SJSA1 (cell line): ENCODE measurements at regions not wholly inside any gene's neighbourhood (a gene's known extent, or its start where the extent isn't known, plus 50 kb on each side); places are given as distances from the start of the nearest gene placed in this dataset.
"Not testable (repeated sequence)": the region's sequence is repeated elsewhere in the genome, so short reads cannot be mapped to it uniquely, and the experiment has no call there.

ENCODE experiments used
- DNase-seq, 2 experiments: peaks; one replicate each; pipeline ENCODE4 v3.0.0-alpha.2; 2015 to 2020; ENCODE audit warnings: low spot score in 2 of 2, low read depth in 1 of 2
- H3K27ac ChIP-seq: fragments of 250-450 bp; sonication (Bioruptor Pico); 2 replicates; pipeline ENCODE4 v1.5.1; 2020; ENCODE audit warnings: mild to moderate bottlenecking, moderate library complexity
- H3K27me3 ChIP-seq: fragments of 250-450 bp; sonication (Bioruptor Pico); replicated peaks from 2 replicates; pipeline ENCODE4 v1.5.1; 2020; ENCODE audit warnings: mild to moderate bottlenecking, moderate library complexity
- H3K36me3 ChIP-seq: fragments of 250-450 bp; sonication (Bioruptor Pico); 2 replicates; pipeline ENCODE4 v1.5.1; 2020; ENCODE audit warnings: mild to moderate bottlenecking
- H3K4me1 ChIP-seq: fragments of 250-450 bp; sonication (Bioruptor Pico); replicated peaks from 2 replicates; pipeline ENCODE4 v1.6.1; 2021; ENCODE audit warnings: mild to moderate bottlenecking
- H3K4me3 ChIP-seq: fragments of 250-450 bp; sonication (Bioruptor Pico); 2 replicates; pipeline ENCODE4 v1.5.1; 2020; ENCODE audit warnings: mild to moderate bottlenecking
- H3K9me3 ChIP-seq: fragments of 250-450 bp; sonication (Bioruptor Pico); replicated peaks from 2 replicates; pipeline ENCODE4 v1.5.1; 2020; ENCODE audit warnings: mild to moderate bottlenecking

DNA sequence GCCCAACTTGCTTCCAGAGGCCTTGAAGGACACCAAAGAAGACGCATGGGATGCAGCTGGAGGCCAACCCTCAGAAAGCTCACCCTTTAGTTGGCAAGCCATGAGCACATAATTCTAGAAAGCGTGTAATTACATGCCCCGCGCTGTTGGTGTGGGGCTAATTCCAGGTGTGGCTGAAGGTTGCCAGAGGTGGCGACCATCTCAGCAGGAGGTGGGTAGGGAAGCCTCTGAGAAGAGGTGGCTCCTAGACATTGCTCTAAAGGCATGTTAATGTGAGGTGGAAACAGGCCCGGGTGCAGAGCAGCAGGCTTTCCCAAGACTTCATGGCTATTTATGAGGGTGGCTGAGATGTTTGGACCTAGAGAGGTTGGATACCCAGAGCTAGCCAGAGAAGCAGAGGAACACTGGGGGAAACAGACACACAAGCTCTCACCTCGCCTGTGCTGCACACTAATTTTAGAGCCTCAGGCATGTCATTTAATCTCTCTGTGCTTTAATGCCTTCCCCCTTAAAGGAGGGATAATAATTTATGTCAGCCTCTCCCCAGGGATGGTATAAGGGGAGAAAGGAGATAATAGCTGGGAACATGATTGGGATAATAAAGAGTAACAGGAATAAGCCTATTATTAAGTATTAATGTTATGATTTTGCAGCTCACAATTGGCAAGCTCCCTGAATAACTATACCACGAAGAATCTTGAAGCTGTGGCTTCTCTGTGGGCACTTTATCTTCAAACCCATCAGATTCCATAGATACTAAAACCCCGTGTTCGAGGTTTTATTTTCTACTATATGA, 60.0 kb upstream of the HELT start:
- Histone ChIP-seq H3K27me3 (no peaks in the 10 kb centered on the region), H3K4me3 (no peak overlapping the region), H3K9me3 (no peaks in the 10 kb centered on the region), H3K27ac (no peak overlapping the region), H3K4me1 (no peaks in the 10 kb centered on the region), H3K36me3 (no peaks in the 10 kb centered on the region)
- no peak for DNase-seq

GRCh38 chr4:184958923-184959210, 59.4 kb upstream of the HELT start:
- no peak for DNase-seq
- H3K4me3 ChIP-seq, result no peak overlapping the region
- H3K9me3 ChIP-seq, result no peaks in the 10 kb centered on the region
- no peaks in the 10 kb centered on the region for H3K4me1 ChIP-seq
- no peaks in the 10 kb centered on the region for H3K36me3 ChIP-seq
- no peak overlapping the region for H3K27ac ChIP-seq
- no peaks in the 10 kb centered on the region for H3K27me3 ChIP-seq

DNA sequence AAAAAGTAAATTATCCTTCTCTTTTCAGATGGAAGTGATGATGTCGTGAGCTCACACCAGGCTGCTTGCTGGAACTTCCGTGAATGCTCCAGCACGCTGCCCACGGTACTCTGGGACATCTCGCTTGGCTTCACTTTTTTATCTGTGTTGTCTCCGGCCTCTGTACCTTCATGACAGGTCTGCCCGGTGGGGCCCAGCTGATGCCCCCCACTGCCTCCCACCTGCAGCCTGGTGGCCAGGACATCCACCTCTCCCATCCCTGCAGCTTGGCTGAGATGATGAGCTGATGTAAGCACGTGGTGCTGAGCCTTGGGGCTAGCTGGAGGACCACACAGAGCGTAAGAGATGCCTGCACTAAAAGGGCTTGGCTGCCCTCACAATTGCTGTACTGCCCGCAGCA, 59.0 kb upstream of the HELT start:
- Histone ChIP-seq H3K27ac (no peak overlapping the region), H3K36me3 (no peaks in the 10 kb centered on the region), H3K4me3 (no peak overlapping the region), H3K27me3 (no peaks in the 10 kb centered on the region), H3K9me3 (no peaks in the 10 kb centered on the region), H3K4me1 (no peaks in the 10 kb centered on the region)
- no peak for DNase-seq

- H3K4me1 ChIP-seq, result no peaks in the 10 kb centered on the region
- no peaks in the 10 kb centered on the region for H3K9me3 ChIP-seq
- H3K36me3 ChIP-seq, result no peaks in the 10 kb centered on the region
- no peak for DNase-seq
- no peaks in the 10 kb centered on the region for H3K27me3 ChIP-seq
- H3K27ac ChIP-seq, result no peak overlapping the region
- H3K4me3 ChIP-seq, result no peak overlapping the region
Measured at GRCh38 chr4:184959786-184960185, 58.5 kb upstream of the HELT start.

- no peaks in the 10 kb centered on the region for H3K9me3 ChIP-seq
- no peaks in the 10 kb centered on the region for H3K4me1 ChIP-seq
- H3K4me3 ChIP-seq, result no peak overlapping the region
- H3K36me3 ChIP-seq, result no peaks in the 10 kb centered on the region
- no peaks in the 10 kb centered on the region for H3K27me3 ChIP-seq
- DNase-seq, result no peak
- H3K27ac ChIP-seq, result no peak overlapping the region
Measured at GRCh38 chr4:184960505-184960971, 57.8 kb upstream of the HELT start.

GRCh38 chr4:184961660-184962059, 56.6 kb upstream of the HELT start:
- no peak for DNase-seq
- no peaks in the 10 kb centered on the region for H3K36me3 ChIP-seq
- H3K9me3 ChIP-seq, result no peaks in the 10 kb centered on the region
- H3K27me3 ChIP-seq, result no peaks in the 10 kb centered on the region
- no peak overlapping the region for H3K4me3 ChIP-seq
- no peaks in the 10 kb centered on the region for H3K4me1 ChIP-seq
- no peak overlapping the region for H3K27ac ChIP-seq

- Histone ChIP-seq H3K36me3 (no peaks in the 10 kb centered on the region), H3K4me3 (no peak overlapping the region), H3K27me3 (no peaks in the 10 kb centered on the region), H3K27ac (no peak overlapping the region), H3K9me3 (no peaks in the 10 kb centered on the region), H3K4me1 (no peaks in the 10 kb centered on the region)
- no peak for DNase-seq
Measured at GRCh38 chr4:184962125-184962638, 56.1 kb upstream of the HELT start.

DNA sequence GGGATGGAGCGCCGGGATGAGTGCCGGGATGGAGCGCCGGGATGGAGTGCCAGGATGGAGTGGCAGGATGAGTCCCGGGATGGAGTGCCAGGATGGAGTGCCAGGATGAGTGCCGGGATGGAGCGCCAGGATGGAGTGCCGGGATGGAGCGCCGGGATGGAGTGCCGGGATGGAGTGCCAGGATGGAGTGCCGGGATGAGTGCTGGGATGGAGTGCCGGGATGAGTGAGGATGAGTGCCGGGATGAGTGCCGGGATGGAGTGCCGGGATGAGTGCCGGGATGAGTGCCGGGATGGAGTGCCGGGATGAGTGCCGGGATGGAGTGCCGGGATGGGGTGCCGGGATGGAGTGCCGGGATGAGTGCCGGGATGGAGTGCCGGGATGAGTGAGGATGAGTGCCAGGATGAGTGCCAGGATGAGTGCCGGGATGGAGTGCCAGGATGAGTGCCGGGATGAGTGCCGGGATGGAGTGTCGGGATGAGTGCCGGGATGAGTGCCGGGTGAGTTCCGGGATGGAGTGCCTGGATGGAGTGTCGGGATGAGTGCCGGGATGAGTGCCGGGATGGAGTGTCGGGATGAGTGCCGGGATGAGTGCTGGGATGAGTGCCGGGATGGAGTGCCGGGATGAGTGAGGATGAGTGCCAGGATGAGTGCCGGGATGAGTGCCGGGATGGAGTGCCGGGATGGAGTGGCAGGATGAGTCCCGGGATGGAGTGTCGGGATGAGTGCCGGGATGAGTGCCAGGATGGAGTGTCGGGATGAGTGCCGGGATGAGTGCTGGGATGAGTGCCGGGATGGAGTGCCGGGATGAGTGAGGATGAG, 52.9 kb upstream of the HELT start:
- H3K27me3 ChIP-seq, H3K36me3 ChIP-seq, H3K4me1 ChIP-seq, H3K4me3 ChIP-seq, H3K9me3 ChIP-seq, DNase-seq, H3K27ac ChIP-seq: not testable (repeated sequence)

DNA sequence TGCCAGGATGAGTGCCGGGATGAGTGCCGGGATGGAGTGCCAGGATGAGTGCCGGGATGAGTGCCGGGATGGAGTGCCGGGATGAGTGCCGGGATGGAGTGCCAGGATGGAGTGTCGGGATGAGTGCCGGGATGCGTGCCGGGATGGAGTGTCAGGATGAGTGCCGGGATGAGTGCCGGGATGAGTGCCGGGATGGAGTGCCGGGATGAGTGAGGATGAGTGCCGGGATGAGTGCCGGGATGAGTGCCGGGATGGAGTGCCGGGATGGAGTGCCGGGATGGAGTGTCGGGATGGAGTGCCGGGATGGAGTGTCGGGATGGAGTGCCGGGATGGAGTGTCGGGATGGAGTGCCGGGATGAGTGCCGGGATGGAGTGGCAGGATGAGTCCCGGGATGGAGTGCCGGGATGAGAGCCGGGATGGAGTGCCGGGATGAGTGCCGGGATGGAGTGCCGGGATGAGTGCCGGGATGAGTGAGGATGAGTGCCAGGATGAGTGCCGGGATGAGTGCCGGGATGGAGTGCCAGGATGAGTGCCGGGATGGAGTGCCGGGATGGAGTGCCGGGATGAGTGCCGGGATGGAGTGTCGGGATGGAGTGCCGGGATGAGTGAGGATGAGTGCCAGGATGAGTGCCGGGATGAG, 52.1 kb upstream of the HELT start:
- not testable (repeated sequence) for H3K27ac ChIP-seq, H3K4me1 ChIP-seq, DNase-seq, H3K4me3 ChIP-seq, H3K27me3 ChIP-seq, H3K9me3 ChIP-seq, H3K36me3 ChIP-seq

- H3K9me3 ChIP-seq, H3K27me3 ChIP-seq, H3K4me3 ChIP-seq, H3K36me3 ChIP-seq, H3K27ac ChIP-seq, H3K4me1 ChIP-seq, DNase-seq: not testable (repeated sequence)
Measured at GRCh38 chr4:184967699-184968098, 50.6 kb upstream of the HELT start.

DNA sequence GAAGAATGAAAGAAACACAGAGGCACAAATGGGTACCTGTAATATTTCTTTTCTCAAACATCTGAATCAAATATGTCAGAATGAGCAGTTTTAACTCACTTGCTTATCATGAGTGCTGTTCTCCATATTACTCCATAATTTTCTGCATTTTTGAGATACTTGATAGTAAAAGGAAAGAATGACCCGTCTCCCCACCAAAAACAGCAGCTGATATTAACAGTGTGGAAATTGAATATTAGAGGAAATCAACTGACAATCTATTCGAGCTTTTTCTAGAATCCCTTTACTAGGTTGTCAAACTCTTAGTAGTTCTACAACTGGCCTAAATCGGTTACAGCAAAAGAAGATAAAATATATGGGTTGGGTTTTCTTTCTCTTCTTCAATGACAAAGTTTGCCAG, 49.9 kb upstream of the HELT start:
- Histone ChIP-seq H3K27me3 (no peaks in the 10 kb centered on the region), H3K4me3 (no peak overlapping the region), H3K4me1 (no peaks in the 10 kb centered on the region), H3K36me3 (no peaks in the 10 kb centered on the region), H3K9me3 (no peaks in the 10 kb centered on the region; the same call in 1 of the 2 replicates), H3K27ac (no peak overlapping the region)
- no peak for DNase-seq
